Subcutaneous abdominal adipose tissue (tissue), 5 donors: ENCODE measurements at regions not wholly inside any gene's neighbourhood (a gene's known extent, or its start where the extent isn't known, plus 50 kb on each side); places are given as distances from the start of the nearest gene placed in this dataset.

Experiments used
- H3K27ac ChIP-seq: one replicate; pipeline ENCODE4 v1.7.0; 2013; ENCODE audit warnings: low read depth, mild to moderate bottlenecking, inconsistent platforms, low read length, moderate library complexity
- H3K27me3 ChIP-seq, 5 donors: one replicate each; pipeline ENCODE4 v1.7.0; 2013; ENCODE audit warnings: low read length in 5 of 5, inconsistent platforms in 1 of 5; ENCODE audit not compliant: control insufficient read depth in 5 of 5, insufficient read depth in 4 of 5
- H3K36me3 ChIP-seq, 5 donors: one replicate each; pipeline ENCODE4 v1.7.0; 2013; ENCODE audit warnings: low read length in 5 of 5; ENCODE audit not compliant: control insufficient read depth in 5 of 5, insufficient read depth in 5 of 5
- H3K4me1 ChIP-seq, 5 donors: one replicate each; pipeline ENCODE4 v1.7.0; 2013; ENCODE audit warnings: low read length in 5 of 5, mild to moderate bottlenecking in 3 of 5, moderate library complexity in 1 of 5; ENCODE audit not compliant: control insufficient read depth in 5 of 5, insufficient read depth in 5 of 5
- H3K4me3 ChIP-seq, 5 donors: one replicate each; pipeline ENCODE4 v1.7.0; 2013; ENCODE audit warnings: low read length in 5 of 5, low read depth in 1 of 5
- H3K9ac ChIP-seq, 5 donors: one replicate each; pipeline ENCODE4 v1.7.0; 2013; ENCODE audit warnings: low read length in 5 of 5, mild to moderate bottlenecking in 4 of 5, moderate library complexity in 3 of 5
- H3K9me3 ChIP-seq, 5 donors: one replicate each; pipeline ENCODE4 v1.7.0; 2013; ENCODE audit warnings: low read length in 5 of 5; ENCODE audit not compliant: control insufficient read depth in 5 of 5
- donor health status: healthy.
- donor health status: healthy.
- donor health status: healthy.
- donor health status: healthy.
- donor health status: healthy.

GRCh38 chr4:3652586-3652985, 113.6 kb upstream of the ADRA2C start:
- peaks cover 17 to 66% (median 61%) of the 10 kb centered on the region in 5 donors for H3K27me3 ChIP-seq
- no peaks in the 10 kb centered on the region for H3K9me3 ChIP-seq
- H3K9ac ChIP-seq: no peak overlapping the region
- no peak overlapping the region for H3K27ac ChIP-seq
- no peaks in the 10 kb centered on the region for H3K36me3 ChIP-seq
- H3K4me3 ChIP-seq: no peak overlapping the region
- H3K4me1 ChIP-seq: no peaks in the 10 kb centered on the region

DNA sequence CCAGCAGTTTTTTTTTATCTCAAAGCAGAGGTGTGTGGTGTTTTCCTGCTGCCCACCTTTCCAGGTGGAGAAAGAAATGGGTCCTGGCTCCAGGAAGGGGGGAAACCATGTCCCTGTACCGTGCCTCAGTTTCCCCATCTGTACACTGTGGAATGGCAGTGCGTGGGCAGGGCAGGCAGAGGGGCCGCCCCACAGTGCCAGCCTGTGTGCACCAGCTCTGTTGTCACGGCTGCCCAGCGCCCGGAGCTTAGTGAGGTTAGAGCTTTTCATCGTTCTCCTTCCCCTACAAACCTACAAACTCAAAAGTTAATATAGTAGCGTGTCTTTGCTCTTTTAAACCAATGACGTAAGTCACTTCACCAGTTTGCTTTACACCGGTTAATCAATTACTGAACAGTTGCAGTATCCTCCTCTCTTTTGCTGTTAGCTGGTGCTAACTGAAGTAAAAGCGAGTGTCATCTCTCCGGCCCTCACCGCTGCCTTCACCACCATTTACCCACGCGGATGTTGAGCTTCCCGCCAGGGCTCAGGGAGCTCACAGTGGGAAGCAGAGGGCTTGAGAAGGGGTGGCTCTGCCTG, 114.8 kb upstream of the ADRA2C start:
- Histone ChIP-seq H3K4me1 (no peaks in the 10 kb centered on the region), H3K36me3 (no peaks in the 10 kb centered on the region), H3K27me3 (peaks cover 7 to 62% (median 54%) of the 10 kb centered on the region in 5 donors), H3K9me3 (no peaks in the 10 kb centered on the region), H3K27ac (no peak overlapping the region), H3K4me3 (no peak overlapping the region), H3K9ac (no peak overlapping the region)

GRCh38 chr4:3649491-3649890, 116.7 kb upstream of the ADRA2C start:
- Histone ChIP-seq H3K36me3 (no peaks in the 10 kb centered on the region), H3K4me3 (no peak overlapping the region), H3K4me1 (peaks cover 0 to 12% (median 5%) of the 10 kb centered on the region in 5 donors), H3K9me3 (no peaks in the 10 kb centered on the region), H3K27me3 (peaks cover 6 to 55% (median 50%) of the 10 kb centered on the region in 5 donors), H3K27ac (no peak overlapping the region), H3K9ac (no peak overlapping the region)

GRCh38 chr4:3648731-3649130, 116.5 kb upstream of the LRPAP1 start:
- H3K9ac ChIP-seq: no peak overlapping the region
- no peaks in the 10 kb centered on the region for H3K36me3 ChIP-seq
- no peak overlapping the region for H3K27ac ChIP-seq
- peaks cover 4 to 54% (median 45%) of the 10 kb centered on the region in 5 donors for H3K27me3 ChIP-seq
- H3K4me3 ChIP-seq: no peak overlapping the region
- no peaks in the 10 kb centered on the region for H3K9me3 ChIP-seq
- peaks cover 0 to 12% (median 5%) of the 10 kb centered on the region in 5 donors for H3K4me1 ChIP-seq

GRCh38 chr4:3648195-3648594, 116.0 kb upstream of the LRPAP1 start:
- no peak overlapping the region for H3K4me3 ChIP-seq
- no peaks in the 10 kb centered on the region for H3K9me3 ChIP-seq
- peaks cover 0 to 12% (median 5%) of the 10 kb centered on the region in 5 donors for H3K4me1 ChIP-seq
- peaks cover 4 to 52% (median 46%) of the 10 kb centered on the region in 5 donors for H3K27me3 ChIP-seq
- H3K9ac ChIP-seq: no peak overlapping the region
- H3K36me3 ChIP-seq: no peaks in the 10 kb centered on the region
- H3K27ac ChIP-seq: no peak overlapping the region

GRCh38 chr4:3647421-3647820, 115.2 kb upstream of the LRPAP1 start:
- H3K9ac ChIP-seq: no peak overlapping the region
- H3K4me3 ChIP-seq: no peak overlapping the region
- H3K9me3 ChIP-seq: no peaks in the 10 kb centered on the region
- no peak overlapping the region for H3K27ac ChIP-seq
- no peaks in the 10 kb centered on the region for H3K36me3 ChIP-seq
- peaks cover 0 to 12% (median 5%) of the 10 kb centered on the region in 5 donors for H3K4me1 ChIP-seq
- H3K27me3 ChIP-seq: peaks cover 7 to 52% (median 44%) of the 10 kb centered on the region in 5 donors

DNA sequence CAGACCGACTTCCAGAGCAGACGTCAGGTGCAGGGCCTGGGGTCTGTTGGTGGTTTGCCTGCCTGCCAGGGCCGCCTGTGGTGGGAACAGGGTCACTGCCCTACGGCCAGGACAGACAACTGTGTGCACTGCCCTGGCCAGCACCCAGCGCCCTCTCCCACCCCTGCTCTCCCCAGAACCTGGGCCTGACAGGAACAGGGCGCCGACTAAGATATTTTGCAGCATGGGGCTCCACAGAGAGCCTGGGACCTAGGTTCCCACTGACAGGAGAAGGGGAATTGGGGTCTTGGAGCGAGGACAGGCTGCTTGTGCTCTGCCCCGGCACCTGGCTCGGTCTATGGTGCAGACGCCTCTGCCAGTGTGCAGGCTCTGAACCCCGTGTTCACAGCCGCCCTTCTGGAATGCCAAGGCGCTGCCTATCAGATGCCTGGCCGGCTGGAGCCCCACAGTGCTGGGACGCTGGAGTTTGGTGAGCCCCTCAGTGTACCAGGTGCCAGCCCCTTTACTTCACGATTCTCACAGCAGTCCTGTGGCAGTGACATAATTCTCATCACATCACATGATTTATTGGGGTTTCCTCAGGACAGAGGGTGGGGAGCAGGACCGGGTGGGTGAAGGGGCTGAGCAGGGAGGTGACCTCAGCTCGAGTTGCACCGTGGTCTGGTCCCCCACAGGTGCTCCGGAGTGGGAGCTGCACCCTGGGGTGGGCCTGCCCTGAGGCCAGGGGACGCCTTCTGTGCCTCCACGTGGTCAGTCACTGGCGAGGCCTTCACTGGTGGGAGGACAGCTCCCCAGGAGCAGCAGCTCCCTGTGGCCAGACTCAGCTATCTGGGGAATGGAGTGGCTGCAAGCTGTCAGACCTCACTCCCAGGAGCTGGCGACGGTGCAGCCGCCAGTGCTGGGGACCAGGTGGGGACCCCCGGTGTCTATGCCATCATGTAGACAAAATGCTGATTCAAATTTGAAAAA, 113.8 kb upstream of the LRPAP1 start:
- H3K9me3 ChIP-seq: no peaks in the 10 kb centered on the region
- no peaks in the 10 kb centered on the region for H3K36me3 ChIP-seq
- no peak overlapping the region for H3K9ac ChIP-seq
- peaks cover 7 to 53% (median 35%) of the 10 kb centered on the region in 5 donors for H3K27me3 ChIP-seq
- peaks cover 0 to 12% (median 5%) of the 10 kb centered on the region in 5 donors for H3K4me1 ChIP-seq
- no peak overlapping the region for H3K4me3 ChIP-seq
- H3K27ac ChIP-seq: no peak overlapping the region

DNA sequence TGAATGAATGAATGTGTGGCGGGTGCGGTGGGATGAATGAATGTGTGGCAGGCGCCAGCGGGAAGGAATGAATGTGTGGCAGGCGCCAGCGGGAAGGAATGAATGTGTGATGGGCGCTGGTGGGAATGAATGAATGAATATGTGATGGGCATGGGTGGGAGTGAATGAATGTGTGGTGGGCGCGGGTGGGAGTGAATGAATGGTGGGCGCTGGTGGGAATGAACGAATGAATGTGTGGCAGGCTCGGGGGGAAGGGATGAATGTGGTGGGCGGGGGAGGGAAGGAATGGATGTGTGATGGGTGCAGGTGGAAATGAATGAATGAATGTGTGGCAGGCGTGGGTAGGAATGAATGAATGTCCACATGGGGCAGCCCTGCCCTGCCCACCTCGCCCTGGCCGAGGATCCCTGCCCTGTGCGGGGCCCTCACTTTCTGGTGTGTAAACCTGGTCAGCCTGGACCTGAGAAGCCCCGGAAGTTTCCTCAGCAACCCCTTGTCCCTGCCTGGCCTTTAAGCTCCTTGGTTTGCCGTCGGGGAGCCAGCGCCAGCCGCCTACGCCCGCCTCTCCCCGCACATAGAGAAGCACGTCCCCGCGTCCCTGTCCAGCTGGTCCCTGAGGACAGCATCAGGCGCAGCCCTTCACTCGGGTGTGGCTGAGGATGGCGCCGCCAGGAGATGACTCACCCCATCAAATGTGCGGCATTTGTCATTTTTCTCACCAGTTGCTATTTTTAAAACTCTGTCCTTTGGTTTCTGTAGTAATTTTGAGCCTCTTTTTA, 112.8 kb upstream of the LRPAP1 start:
- Histone ChIP-seq H3K4me1 (peaks cover 0 to 12% (median 5%) of the 10 kb centered on the region in 5 donors), H3K9me3 (no peaks in the 10 kb centered on the region), H3K9ac (no peak overlapping the region), H3K4me3 (no peak overlapping the region), H3K36me3 (no peaks in the 10 kb centered on the region), H3K27me3 (peaks cover 10 to 48% (median 25%) of the 10 kb centered on the region in 5 donors), H3K27ac (no peak overlapping the region)

- no peak overlapping the region for H3K9ac ChIP-seq
- peaks cover 13 to 48% (median 23%) of the 10 kb centered on the region in 5 donors for H3K27me3 ChIP-seq
Measured at GRCh38 chr4:3643518-3644433, 111.6 kb upstream of the LRPAP1 start.

More at GRCh38 chr4:3643518-3644433, 111.6 kb upstream of the LRPAP1 start:
- H3K36me3 ChIP-seq: no peaks in the 10 kb centered on the region
- H3K27ac ChIP-seq: no peak overlapping the region
- H3K4me3 ChIP-seq: no peak overlapping the region
- H3K4me1 ChIP-seq: peaks cover 0 to 12% (median 5%) of the 10 kb centered on the region in 5 donors
- peaks cover 0 to 5% (median 0%) of the 10 kb centered on the region in 5 donors for H3K9me3 ChIP-seq
